Skeletal muscle tissue (tissue), 3 donors: ENCODE measurements at regions not wholly inside any gene's neighbourhood (a gene's known extent, or its start where the extent isn't known, plus 50 kb on each side); places are given as distances from the start of the nearest gene placed in this dataset.
"Not testable (repeated sequence)": the region's sequence is repeated elsewhere in the genome, so short reads cannot be mapped to it uniquely, and the experiment has no call there.

ENCODE experiments used
- H3K27ac ChIP-seq: one replicate; pipeline ENCODE4 v1.7.0; 2013; ENCODE audit warnings: mild to moderate bottlenecking, low read depth, low read length, inconsistent platforms
- H3K27me3 ChIP-seq, 3 donors: one replicate each; pipeline ENCODE4 v1.7.0; 2013; ENCODE audit warnings: low read length in 3 of 3; ENCODE audit not compliant: control insufficient read depth in 3 of 3, insufficient read depth in 3 of 3
- H3K36me3 ChIP-seq, 3 donors: one replicate each; pipeline ENCODE4 v1.7.0; 2013; ENCODE audit warnings: low read length in 3 of 3; ENCODE audit not compliant: control insufficient read depth in 3 of 3, insufficient read depth in 3 of 3
- H3K4me1 ChIP-seq, 3 donors: one replicate each; pipeline ENCODE4 v1.7.0; 2013; ENCODE audit warnings: low read length in 3 of 3, mild to moderate bottlenecking in 3 of 3; ENCODE audit not compliant: control insufficient read depth in 3 of 3, insufficient read depth in 3 of 3
- H3K4me3 ChIP-seq, 3 donors: one replicate each; pipeline ENCODE4 v1.7.0; 2013; ENCODE audit warnings: low read length in 3 of 3
- H3K9ac ChIP-seq, 3 donors: one replicate each; pipeline ENCODE4 v1.7.0; 2013; ENCODE audit warnings: low read length in 3 of 3, mild to moderate bottlenecking in 3 of 3, moderate library complexity in 2 of 3, low read depth in 1 of 3
- H3K9me3 ChIP-seq, 3 donors: one replicate each; pipeline ENCODE4 v1.7.0; 2013; ENCODE audit warnings: low read length in 3 of 3; ENCODE audit not compliant: control insufficient read depth in 3 of 3
- donor health status: Osteomylitis.

- H3K9me3 ChIP-seq, H3K27ac ChIP-seq, H3K27me3 ChIP-seq, H3K4me1 ChIP-seq, H3K9ac ChIP-seq, H3K36me3 ChIP-seq, H3K4me3 ChIP-seq: not testable (repeated sequence)
These were observed 701.7 kb downstream of the RAPGEF2 start for GRCh38 chr4:159804592-159804991.

- Histone ChIP-seq H3K4me1 (no peaks in the 10 kb centered on the region), H3K9me3 (no peaks in the 10 kb centered on the region), H3K36me3 (no peaks in the 10 kb centered on the region), H3K4me3 (no peak overlapping the region), H3K27ac (no peak overlapping the region), H3K27me3 (no peaks in the 10 kb centered on the region), H3K9ac (no peak overlapping the region)
These were observed 720.9 kb downstream of the RAPGEF2 start for GRCh38 chr4:159823743-159824142.

GRCh38 chr4:159828687-159829086 is 725.8 kb downstream of the RAPGEF2 start:
- H3K4me1 ChIP-seq = no peaks in the 10 kb centered on the region
- H3K9me3 ChIP-seq = no peaks in the 10 kb centered on the region
- no peak overlapping the region for H3K4me3 ChIP-seq
- H3K27me3 ChIP-seq = no peaks in the 10 kb centered on the region
- H3K27ac ChIP-seq = no peak overlapping the region
- H3K36me3 ChIP-seq = no peaks in the 10 kb centered on the region
- no peak overlapping the region for H3K9ac ChIP-seq

GRCh38 chr4:159829184-159829583 is 726.3 kb downstream of the RAPGEF2 start:
- Histone ChIP-seq H3K9me3 (no peaks in the 10 kb centered on the region), H3K9ac (no peak overlapping the region), H3K4me1 (no peaks in the 10 kb centered on the region), H3K36me3 (no peaks in the 10 kb centered on the region), H3K4me3 (no peak overlapping the region), H3K27me3 (no peaks in the 10 kb centered on the region), H3K27ac (no peak overlapping the region)

GRCh38 chr4:159837071-159837470 is 734.2 kb downstream of the RAPGEF2 start:
- Histone ChIP-seq H3K9me3 (peaks cover 0 to 2% (median 0%) of the 10 kb centered on the region in 3 donors), H3K27ac (no peak overlapping the region), H3K4me3 (no peak overlapping the region), H3K27me3 (no peaks in the 10 kb centered on the region), H3K4me1 (no peaks in the 10 kb centered on the region), H3K36me3 (no peaks in the 10 kb centered on the region), H3K9ac (no peak overlapping the region)

- H3K9ac ChIP-seq = no peak overlapping the region
- no peaks in the 10 kb centered on the region for H3K36me3 ChIP-seq
- no peak overlapping the region for H3K4me3 ChIP-seq
These were observed 752.9 kb downstream of the RAPGEF2 start for GRCh38 chr4:159855731-159856130.

GRCh38 chr4:159856451-159856850 is 753.6 kb downstream of the RAPGEF2 start:
- H3K27ac ChIP-seq = no peak overlapping the region
- H3K36me3 ChIP-seq = no peaks in the 10 kb centered on the region
- no peak overlapping the region for H3K4me3 ChIP-seq
- no peaks in the 10 kb centered on the region for H3K27me3 ChIP-seq
- no peak overlapping the region for H3K9ac ChIP-seq
- H3K4me1 ChIP-seq = no peaks in the 10 kb centered on the region
- H3K9me3 ChIP-seq = no peaks in the 10 kb centered on the region

More at GRCh38 chr4:159855731-159856130, 752.9 kb downstream of the RAPGEF2 start:
- Histone ChIP-seq H3K4me1 (no peaks in the 10 kb centered on the region), H3K27ac (no peak overlapping the region), H3K27me3 (no peaks in the 10 kb centered on the region), H3K9me3 (no peaks in the 10 kb centered on the region)

- Histone ChIP-seq H3K27ac (no peak overlapping the region), H3K9ac (no peak overlapping the region), H3K4me3 (no peak overlapping the region), H3K9me3 (no peaks in the 10 kb centered on the region), H3K36me3 (no peaks in the 10 kb centered on the region), H3K27me3 (no peaks in the 10 kb centered on the region), H3K4me1 (no peaks in the 10 kb centered on the region)
These were observed 756.8 kb downstream of the RAPGEF2 start for GRCh38 chr4:159859656-159860148.

GRCh38 chr4:159860945-159861344 is 758.1 kb downstream of the RAPGEF2 start:
- H3K9ac ChIP-seq = no peak overlapping the region
- no peak overlapping the region for H3K27ac ChIP-seq
- H3K27me3 ChIP-seq = no peaks in the 10 kb centered on the region
- no peak overlapping the region for H3K4me3 ChIP-seq
- H3K9me3 ChIP-seq = no peaks in the 10 kb centered on the region
- H3K4me1 ChIP-seq = no peaks in the 10 kb centered on the region
- H3K36me3 ChIP-seq = no peaks in the 10 kb centered on the region

- H3K9ac ChIP-seq = no peak overlapping the region
- no peaks in the 10 kb centered on the region for H3K27me3 ChIP-seq
- H3K36me3 ChIP-seq = no peaks in the 10 kb centered on the region
- no peaks in the 10 kb centered on the region for H3K9me3 ChIP-seq
- no peak overlapping the region for H3K27ac ChIP-seq
- H3K4me3 ChIP-seq = no peak overlapping the region
- H3K4me1 ChIP-seq = no peaks in the 10 kb centered on the region
These were observed 761.5 kb downstream of the RAPGEF2 start for GRCh38 chr4:159864337-159864736.

- H3K9ac ChIP-seq = no peak overlapping the region
- H3K27ac ChIP-seq = no peak overlapping the region
- no peaks in the 10 kb centered on the region for H3K4me1 ChIP-seq
- no peaks in the 10 kb centered on the region for H3K27me3 ChIP-seq
- no peaks in the 10 kb centered on the region for H3K36me3 ChIP-seq
- H3K4me3 ChIP-seq = no peak overlapping the region
- H3K9me3 ChIP-seq = no peaks in the 10 kb centered on the region
These were observed 764.8 kb downstream of the RAPGEF2 start for GRCh38 chr4:159867673-159868072.
